NCI-H2227 treated with DMSO at 0.1 percent for 48 hours (cell line): ENCODE measurements at regions not wholly inside any gene's neighbourhood (a gene's known extent, or its start where the extent isn't known, plus 50 kb on each side); places are given as distances from the start of the nearest gene placed in this dataset.
A peak's percentile ranks its signal among the peaks of the same experiment; 100 is the strongest.
"Not testable (repeated sequence)": the region's sequence is repeated elsewhere in the genome, so short reads cannot be mapped to it uniquely, and the experiment has no call there.

Experiments
- DNase-seq: peaks from one replicate; lab custom pipeline; 2025; lab: John Stamatoyannopoulos, UW

- DNase-seq, result no peak
Observed at GRCh38 chr12:90211017-90211416, 502.4 kb upstream of the ATP2B1 start.

- DNase-seq, result no peak
Observed at GRCh38 chr12:90209029-90209428, 500.4 kb upstream of the ATP2B1 start.

GRCh38 chr12:90208379-90208778, 499.7 kb upstream of the ATP2B1 start:
- DNase-seq, result not testable (repeated sequence)

GRCh38 chr12:90207799-90208198, 499.2 kb upstream of the ATP2B1 start:
- no peak for DNase-seq

- no peak for DNase-seq
Observed at GRCh38 chr12:90205165-90205564, 496.5 kb upstream of the ATP2B1 start.

- DNase-seq, result no peak
Observed at GRCh38 chr12:90203556-90203955, 494.9 kb upstream of the ATP2B1 start.

GRCh38 chr12:90199006-90199405, 490.4 kb upstream of the ATP2B1 start:
- DNase-seq, result no peak

GRCh38 chr12:90193500-90193899, 484.9 kb upstream of the ATP2B1 start:
- no peak for DNase-seq

- no peak for DNase-seq
Observed at GRCh38 chr12:90188857-90189256, 480.2 kb upstream of the ATP2B1 start.

- DNase-seq, result no peak
Observed at GRCh38 chr12:90183201-90183600, 474.6 kb upstream of the ATP2B1 start.

GRCh38 chr12:90181216-90181615, 472.6 kb upstream of the ATP2B1 start:
- no peak for DNase-seq

- no peak for DNase-seq
Observed at GRCh38 chr12:90174956-90175355, 466.3 kb upstream of the ATP2B1 start.

- peak; percentile 76 for DNase-seq
Observed at GRCh38 chr12:90174198-90174510, 465.5 kb upstream of the ATP2B1 start.

- no peak for DNase-seq
Observed at GRCh38 chr12:90173499-90174197, 465.0 kb upstream of the ATP2B1 start.

GRCh38 chr12:90172524-90172923, 463.9 kb upstream of the ATP2B1 start:
- DNase-seq, result no peak

GRCh38 chr12:90170740-90171139, 462.1 kb upstream of the ATP2B1 start:
- no peak for DNase-seq

GRCh38 chr12:90167518-90168208, 459.0 kb upstream of the ATP2B1 start:
- DNase-seq, result no peak

- DNase-seq, result no peak
Observed at GRCh38 chr12:90166671-90167070, 458.0 kb upstream of the ATP2B1 start.

- no peak for DNase-seq
Observed at GRCh38 chr12:90166012-90166411, 457.4 kb upstream of the ATP2B1 start.

- no peak for DNase-seq
Observed at GRCh38 chr12:90163975-90164374, 455.3 kb upstream of the ATP2B1 start.

- DNase-seq, result no peak
Observed at GRCh38 chr12:90153827-90154226, 445.2 kb upstream of the ATP2B1 start.

GRCh38 chr12:90152897-90153624, 444.4 kb upstream of the ATP2B1 start:
- no peak for DNase-seq

GRCh38 chr12:90151491-90152015, 442.9 kb upstream of the ATP2B1 start:
- DNase-seq, result no peak
